ENCODE measurements at regions not wholly inside any gene's neighbourhood (a gene's known extent, or its start where the extent isn't known, plus 50 kb on each side); places are given as distances from the start of the nearest gene placed in this dataset.

GRCh38 chr7:86950360-86950759, 109.1 kb downstream of the ELAPOR2 start:
- DNase-seq (ENCODE audit: extremely low spot score, insufficient read length, low read depth) (no peak), FAIRE-seq (no peak)

GRCh38 chr7:86949779-86950260, 109.6 kb downstream of the ELAPOR2 start:
- FAIRE-seq: no peak

GRCh38 chr7:86949052-86949778, 110.2 kb downstream of the ELAPOR2 start:
- no peak for FAIRE-seq
- peak; percentile 17 for DNase-seq (ENCODE audit: extremely low spot score, insufficient read length, low read depth)

More at GRCh38 chr7:86949779-86950260, 109.6 kb downstream of the ELAPOR2 start:
- no peak for DNase-seq (ENCODE audit: extremely low spot score, insufficient read length, low read depth)

GRCh38 chr7:86947929-86948328, 111.5 kb downstream of the ELAPOR2 start:
- FAIRE-seq (no peak), DNase-seq (ENCODE audit: extremely low spot score, insufficient read length, low read depth) (no peak)

GRCh38 chr7:86943447-86943846, 116.0 kb downstream of the ELAPOR2 start:
- FAIRE-seq (no peak), DNase-seq (ENCODE audit: extremely low spot score, insufficient read length, low read depth) (no peak)

- FAIRE-seq (no peak), DNase-seq (ENCODE audit: extremely low spot score, insufficient read length, low read depth) (no peak)
These were observed 116.5 kb downstream of the ELAPOR2 start for GRCh38 chr7:86942995-86943394.

GRCh38 chr7:86942081-86942480, 117.4 kb downstream of the ELAPOR2 start:
- DNase-seq (ENCODE audit: extremely low spot score, insufficient read length, low read depth): no peak
- no peak for FAIRE-seq

GRCh38 chr7:86939197-86939814, 120.1 kb downstream of the ELAPOR2 start:
- FAIRE-seq (peak; percentile 85), DNase-seq (ENCODE audit: extremely low spot score, insufficient read length, low read depth) (no peak)

- no peak for DNase-seq (ENCODE audit: extremely low spot score, insufficient read length, low read depth)
- no peak for FAIRE-seq
These were observed 122.0 kb downstream of the ELAPOR2 start for GRCh38 chr7:86937363-86937878.

- DNase-seq (ENCODE audit: extremely low spot score, insufficient read length, low read depth): no peak
- no peak for FAIRE-seq
These were observed 126.1 kb downstream of the ELAPOR2 start for GRCh38 chr7:86933295-86933845.

- no peak for FAIRE-seq
- DNase-seq (ENCODE audit: extremely low spot score, insufficient read length, low read depth): no peak
These were observed 127.4 kb downstream of the ELAPOR2 start for GRCh38 chr7:86932038-86932512.

- no peak for FAIRE-seq
These were observed 128.0 kb downstream of the ELAPOR2 start for GRCh38 chr7:86931439-86931838.

GRCh38 chr7:86930554-86931307, 128.7 kb downstream of the ELAPOR2 start:
- no peak for FAIRE-seq
- no peak for DNase-seq (ENCODE audit: extremely low spot score, insufficient read length, low read depth)

More at GRCh38 chr7:86931439-86931838, 128.0 kb downstream of the ELAPOR2 start:
- DNase-seq (ENCODE audit: extremely low spot score, insufficient read length, low read depth): no peak

GRCh38 chr7:86929293-86930109, 130.0 kb downstream of the ELAPOR2 start:
- no peak for DNase-seq (ENCODE audit: extremely low spot score, insufficient read length, low read depth)
- no peak for FAIRE-seq

GRCh38 chr7:86928308-86928707, 131.1 kb downstream of the ELAPOR2 start:
- DNase-seq (ENCODE audit: extremely low spot score, insufficient read length, low read depth) (no peak), FAIRE-seq (no peak)

GRCh38 chr7:86926732-86927131, 132.7 kb downstream of the ELAPOR2 start:
- FAIRE-seq (peak; percentile 63), DNase-seq (ENCODE audit: extremely low spot score, insufficient read length, low read depth) (no peak)

GRCh38 chr7:86925221-86925620, 134.2 kb downstream of the ELAPOR2 start:
- FAIRE-seq (no peak), DNase-seq (ENCODE audit: extremely low spot score, insufficient read length, low read depth) (no peak)

- no peak for FAIRE-seq
These were observed 135.9 kb downstream of the ELAPOR2 start for GRCh38 chr7:86923527-86923926.

GRCh38 chr7:86920154-86920553, 139.3 kb downstream of the ELAPOR2 start:
- FAIRE-seq (no peak), DNase-seq (ENCODE audit: extremely low spot score, insufficient read length, low read depth) (no peak)

More at GRCh38 chr7:86923527-86923926, 135.9 kb downstream of the ELAPOR2 start:
- no peak for DNase-seq (ENCODE audit: extremely low spot score, insufficient read length, low read depth)

All from GM18507 (cell line).